ENCODE measurements at regions not wholly inside any gene's neighbourhood (a gene's known extent, or its start where the extent isn't known, plus 50 kb on each side); places are given as distances from the start of the nearest gene placed in this dataset.

- DNase-seq (ENCODE audit: low read depth) (no peak), FAIRE-seq (no peak)
- Histone ChIP-seq H3K4me3 (ENCODE audit: low read depth, low read length) (no peak overlapping the region), H3K27me3 (ENCODE audit: control insufficient read depth, insufficient read depth, low read length) (no peaks in the 10 kb centered on the region), H3K36me3 (ENCODE audit: control insufficient read depth, insufficient read depth, low read length) (no peaks in the 10 kb centered on the region)
- TF ChIP-seq CTCF (IDR thresholded peaks at IDR 0.05; ENCODE audit: insufficient read depth, low read length, severe bottlenecking), result no peak
Observed at GRCh38 chr3:67798412-67798811, 144.0 kb upstream of the SUCLG2 start.

- no peak for DNase-seq (ENCODE audit: low read depth)
- FAIRE-seq, result no peak
- Histone ChIP-seq H3K4me3 (ENCODE audit: low read depth, low read length) (no peak overlapping the region), H3K36me3 (ENCODE audit: control insufficient read depth, insufficient read depth, low read length) (no peaks in the 10 kb centered on the region), H3K27me3 (ENCODE audit: control insufficient read depth, insufficient read depth, low read length) (no peaks in the 10 kb centered on the region)
- no peak for TF ChIP-seq CTCF (IDR thresholded peaks at IDR 0.05; ENCODE audit: insufficient read depth, low read length, severe bottlenecking)
Observed at GRCh38 chr3:67791620-67792019, 137.2 kb upstream of the SUCLG2 start.

GRCh38 chr3:67790043-67790442 lies 135.6 kb upstream of the SUCLG2 start:
- peak; percentile 44 for TF ChIP-seq CTCF (IDR thresholded peaks at IDR 0.05; ENCODE audit: insufficient read depth, low read length, severe bottlenecking)
- no peaks in the 10 kb centered on the region for H3K36me3 ChIP-seq (ENCODE audit: control insufficient read depth, insufficient read depth, low read length)
- H3K4me3 ChIP-seq (ENCODE audit: low read depth, low read length), result no peak overlapping the region
- FAIRE-seq (no peak), DNase-seq (ENCODE audit: low read depth) (peak; percentile 27)
- no peaks in the 10 kb centered on the region for H3K27me3 ChIP-seq (ENCODE audit: control insufficient read depth, insufficient read depth, low read length)

GRCh38 chr3:67788396-67788795 lies 134.0 kb upstream of the SUCLG2 start:
- no peak for TF ChIP-seq CTCF (IDR thresholded peaks at IDR 0.05; ENCODE audit: insufficient read depth, low read length, severe bottlenecking)
- no peak overlapping the region for H3K4me3 ChIP-seq (ENCODE audit: low read depth, low read length)
- FAIRE-seq (no peak), DNase-seq (ENCODE audit: low read depth) (no peak)
- H3K27me3 ChIP-seq (ENCODE audit: control insufficient read depth, insufficient read depth, low read length), result no peaks in the 10 kb centered on the region
- no peaks in the 10 kb centered on the region for H3K36me3 ChIP-seq (ENCODE audit: control insufficient read depth, insufficient read depth, low read length)

- no peak for TF ChIP-seq CTCF (IDR thresholded peaks at IDR 0.05; ENCODE audit: insufficient read depth, low read length, severe bottlenecking)
Observed at GRCh38 chr3:67783281-67784250, 129.2 kb upstream of the SUCLG2 start.

More at GRCh38 chr3:67783281-67784250, 129.2 kb upstream of the SUCLG2 start:
- no peaks in the 10 kb centered on the region for H3K36me3 ChIP-seq (ENCODE audit: control insufficient read depth, insufficient read depth, low read length)
- FAIRE-seq (no peak), DNase-seq (ENCODE audit: low read depth) (peak; percentile 1)
- H3K4me3 ChIP-seq (ENCODE audit: low read depth, low read length), result no peak overlapping the region
- H3K27me3 ChIP-seq (ENCODE audit: control insufficient read depth, insufficient read depth, low read length), result no peaks in the 10 kb centered on the region
